Frontal cortex (tissue), 3 donors: ENCODE measurements at regions not wholly inside any gene's neighbourhood (a gene's known extent, or its start where the extent isn't known, plus 50 kb on each side); places are given as distances from the start of the nearest gene placed in this dataset.

Source experiments
- DNase-seq, 2 donors: peaks; one replicate each; pipeline ENCODE4 v3.0.0; 2012; ENCODE audit warnings: low spot score in 2 of 2
- FAIRE-seq: peaks from 2 replicates; lab custom pipeline; 2012; peaks lifted over from hg19 to GRCh38; lab: Jason Lieb, UNC
- donor health status: control.
- donor health status: control.
- donor health status: control.

DNA sequence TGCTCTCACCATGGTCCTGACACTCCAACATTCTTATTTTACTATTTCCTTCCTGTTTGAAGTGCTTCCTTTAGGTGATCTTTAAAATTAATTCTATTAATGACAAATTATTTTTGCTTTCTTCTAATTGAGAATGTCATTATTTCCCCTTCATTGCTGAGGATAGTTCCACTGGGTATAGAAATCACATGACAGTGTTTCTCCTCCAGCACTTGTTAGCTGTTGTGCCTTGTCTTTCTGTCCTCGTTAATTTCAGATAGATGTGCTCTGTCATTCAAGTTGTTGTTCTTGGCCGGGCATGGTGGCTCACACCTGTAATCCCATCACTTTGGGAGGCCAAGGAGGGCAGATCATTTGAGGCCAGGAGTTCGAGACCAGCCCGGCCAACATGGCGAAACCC lies 321.0 kb upstream of the RAB6C start:
- DNase-seq (no peak), FAIRE-seq (no peak)

- no peak for FAIRE-seq
- DNase-seq: peak in 1 of 2 donors; percentile 20
Observed at GRCh38 chr2:129661935-129662334, 317.5 kb upstream of the RAB6C start.

DNA sequence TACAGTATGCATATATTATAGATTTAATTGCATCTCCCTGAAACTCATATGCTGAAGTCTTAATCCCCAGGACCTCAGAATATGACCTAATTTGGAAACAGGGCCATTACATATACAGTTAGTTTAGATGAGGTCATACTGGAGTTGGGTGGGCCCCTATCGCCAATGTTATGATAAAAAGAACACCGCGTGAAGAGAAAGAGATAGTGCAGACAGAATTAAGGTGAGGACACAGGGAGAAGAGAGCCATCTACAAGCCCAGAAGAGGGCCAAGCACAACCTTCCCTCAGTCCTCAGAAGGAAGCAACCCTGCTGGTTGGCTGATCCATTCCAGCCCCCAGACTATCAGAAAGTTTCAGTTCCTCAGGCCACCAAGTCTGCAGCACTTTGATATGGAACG lies 311.9 kb upstream of the RAB6C start:
- no peak for DNase-seq
- no peak for FAIRE-seq

DNA sequence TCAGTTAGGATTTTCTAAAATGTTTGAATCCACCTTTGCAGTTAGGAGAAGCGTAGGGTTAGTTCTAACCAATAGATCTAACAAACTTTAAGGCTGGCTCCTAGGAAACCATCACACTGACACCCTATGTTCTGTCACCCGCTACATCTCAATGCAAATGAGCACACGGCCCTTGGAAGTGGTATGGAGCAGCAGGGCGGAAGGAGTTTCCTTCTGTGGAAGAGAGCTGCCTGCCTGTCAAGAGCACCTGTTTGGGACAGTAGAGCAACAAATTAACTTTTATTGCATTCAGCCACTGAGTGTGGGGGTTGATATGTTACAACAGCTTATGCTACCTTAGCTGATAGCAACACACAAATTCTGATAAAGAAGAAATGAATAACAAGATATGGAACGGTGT lies 306.9 kb upstream of the RAB6C start:
- DNase-seq (no peak), FAIRE-seq (no peak)

DNA sequence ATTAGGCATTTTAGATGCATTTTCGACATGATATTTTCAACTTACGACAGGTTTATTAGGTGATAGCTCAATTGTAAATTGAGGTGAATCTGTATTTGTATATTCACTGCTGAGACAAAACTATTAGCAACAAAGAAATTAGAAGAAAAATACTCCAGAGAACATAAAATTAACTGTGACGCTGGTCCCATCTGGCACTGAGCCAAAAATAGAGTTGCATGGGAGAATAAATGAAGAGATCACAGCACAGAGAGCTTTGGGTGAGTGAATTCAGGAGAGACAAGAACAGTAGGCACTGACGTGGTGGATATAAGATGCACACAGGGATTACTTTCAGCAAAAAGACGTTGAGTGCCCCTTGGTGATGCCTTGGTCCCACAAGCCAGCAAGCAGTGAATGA lies 306.2 kb upstream of the RAB6C start:
- no peak for FAIRE-seq
- no peak for DNase-seq

DNA sequence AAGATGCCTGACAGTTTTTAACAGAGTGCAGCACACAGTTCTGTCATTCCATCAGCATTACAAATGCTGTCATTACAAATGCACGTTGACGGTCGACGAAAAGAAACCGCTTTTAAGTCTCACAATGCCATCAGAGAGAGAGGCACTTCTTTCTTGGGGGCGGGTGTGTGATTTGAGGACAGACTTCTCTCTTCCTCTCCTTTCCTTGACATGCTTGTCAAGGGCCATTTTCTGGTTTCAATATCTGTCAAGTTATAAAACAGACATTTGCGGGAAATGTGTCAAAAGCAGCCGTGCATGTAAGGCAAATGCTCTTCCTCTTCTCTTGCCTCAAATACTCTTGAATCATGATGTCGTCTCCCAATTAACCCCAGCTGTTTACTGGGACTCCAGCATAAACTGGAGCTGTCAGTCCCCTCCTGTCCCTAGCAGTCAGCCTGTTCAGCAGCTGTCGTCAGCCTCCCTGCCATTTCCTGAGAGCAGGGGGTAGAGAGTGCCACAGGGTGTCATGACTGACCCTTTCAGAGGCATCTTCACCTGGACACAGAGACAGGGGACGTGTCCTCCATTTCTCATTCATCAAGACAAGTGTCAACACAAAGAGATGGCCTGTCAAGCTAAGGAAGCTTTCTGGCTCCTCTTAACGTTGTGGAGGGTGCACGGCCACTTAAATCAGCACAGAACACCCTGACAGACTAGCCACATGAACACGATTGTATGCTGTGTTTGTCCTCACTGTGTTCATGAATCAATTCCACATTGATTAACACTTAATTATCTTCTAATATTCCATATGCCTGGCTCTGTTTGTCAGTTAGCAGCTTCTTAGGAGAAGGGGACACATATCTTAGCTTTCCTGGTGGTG lies 305.4 kb upstream of the RAB6C start:
- DNase-seq: no peak
- FAIRE-seq: no peak

DNA sequence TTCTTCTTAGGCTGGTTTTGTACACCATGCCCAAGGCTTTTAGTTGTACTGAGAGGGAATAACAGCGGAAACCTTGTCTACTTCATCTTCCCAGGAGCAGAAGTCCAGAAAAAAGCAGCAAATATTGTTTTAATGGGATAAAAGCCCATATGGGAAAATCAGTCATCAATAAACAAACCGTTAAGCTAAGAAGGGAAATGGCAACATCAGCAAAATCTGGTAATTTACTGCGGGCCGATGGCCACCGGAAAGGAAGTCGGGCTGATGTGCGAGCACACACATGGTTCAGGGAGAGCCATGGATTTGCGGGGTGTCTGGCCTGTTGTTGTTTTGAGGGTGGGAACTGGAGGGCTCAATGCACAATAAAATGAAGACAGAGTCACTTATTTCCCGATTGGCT lies 300.7 kb upstream of the RAB6C start:
- FAIRE-seq (no peak), DNase-seq (no peak)

GRCh38 chr2:129681788-129682187 lies 297.7 kb upstream of the RAB6C start:
- DNase-seq (no peak), FAIRE-seq (no peak)

DNA sequence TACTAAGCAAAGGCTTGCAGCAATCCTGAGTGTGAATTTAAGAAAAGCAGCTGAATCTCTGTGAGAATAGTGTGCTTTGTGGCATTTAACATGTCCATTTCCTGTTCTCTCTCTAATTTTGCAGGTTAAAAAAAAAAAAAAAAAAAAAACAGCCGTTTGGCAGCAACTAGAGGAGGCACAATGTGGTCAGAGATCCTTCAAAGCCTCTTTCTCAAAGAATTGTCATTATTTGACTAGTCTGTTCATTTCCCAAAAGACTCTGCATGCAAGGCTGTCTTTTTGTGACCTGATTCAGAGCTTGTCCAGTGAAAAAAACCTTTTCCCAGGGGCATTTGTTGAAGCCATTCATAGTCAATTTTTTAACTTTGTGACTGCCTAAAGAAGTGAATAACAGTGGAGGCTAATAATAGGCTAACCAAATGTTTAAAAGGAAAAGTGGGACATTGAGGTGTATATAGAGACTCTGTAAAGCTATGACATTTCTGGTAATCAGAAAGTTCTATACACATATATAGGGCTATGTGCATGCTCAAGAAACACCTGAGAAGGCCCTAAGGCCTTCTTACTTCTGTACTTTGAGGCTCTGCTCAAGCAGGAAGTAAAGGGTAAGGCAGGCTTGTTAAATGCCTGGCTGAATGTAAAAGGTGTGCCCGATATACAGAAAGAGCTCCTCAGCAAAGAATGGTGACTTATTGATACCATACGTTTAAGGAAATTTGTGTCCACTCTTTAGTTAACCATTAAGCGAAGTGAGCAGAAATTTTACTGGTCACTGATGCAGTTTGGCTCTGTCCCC lies 289.6 kb upstream of the RAB6C start:
- FAIRE-seq (no peak), DNase-seq (no peak)

GRCh38 chr2:129695496-129695895 lies 284.0 kb upstream of the RAB6C start:
- FAIRE-seq: no peak
- DNase-seq: no peak

- FAIRE-seq: no peak
Observed at GRCh38 chr2:129698593-129698992, 280.9 kb upstream of the RAB6C start.

GRCh38 chr2:129699781-129700573 lies 279.5 kb upstream of the RAB6C start:
- no peak for FAIRE-seq

More at GRCh38 chr2:129698593-129698992, 280.9 kb upstream of the RAB6C start:
- no peak for DNase-seq

GRCh38 chr2:129702416-129703176 lies 276.9 kb upstream of the RAB6C start:
- DNase-seq: no peak
- FAIRE-seq: no peak

More at GRCh38 chr2:129699781-129700573, 279.5 kb upstream of the RAB6C start:
- DNase-seq: no peak

- DNase-seq: no peak
- no peak for FAIRE-seq
Observed at GRCh38 chr2:129705085-129705484, 274.4 kb upstream of the RAB6C start.

DNA sequence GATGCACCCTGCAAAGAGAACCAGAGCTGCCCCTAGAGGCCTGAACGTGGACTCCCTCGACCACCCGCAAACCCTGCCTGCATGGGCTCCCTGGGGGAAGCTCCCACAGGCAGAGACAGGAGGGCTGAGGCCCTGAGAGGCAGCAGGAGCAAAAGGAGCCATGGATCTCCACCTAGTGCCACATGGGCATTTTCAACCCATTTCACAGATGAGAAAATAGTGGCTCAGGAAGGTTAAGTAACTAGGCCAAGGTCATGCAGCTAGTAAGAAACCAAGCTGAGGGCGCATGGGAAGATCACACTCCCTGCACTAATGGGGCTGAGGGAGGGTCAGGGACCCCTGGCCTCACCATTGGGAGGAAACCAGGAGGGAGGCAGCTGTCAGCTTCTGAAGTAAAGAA lies 271.7 kb upstream of the RAB6C start:
- DNase-seq (no peak), FAIRE-seq (no peak)

DNA sequence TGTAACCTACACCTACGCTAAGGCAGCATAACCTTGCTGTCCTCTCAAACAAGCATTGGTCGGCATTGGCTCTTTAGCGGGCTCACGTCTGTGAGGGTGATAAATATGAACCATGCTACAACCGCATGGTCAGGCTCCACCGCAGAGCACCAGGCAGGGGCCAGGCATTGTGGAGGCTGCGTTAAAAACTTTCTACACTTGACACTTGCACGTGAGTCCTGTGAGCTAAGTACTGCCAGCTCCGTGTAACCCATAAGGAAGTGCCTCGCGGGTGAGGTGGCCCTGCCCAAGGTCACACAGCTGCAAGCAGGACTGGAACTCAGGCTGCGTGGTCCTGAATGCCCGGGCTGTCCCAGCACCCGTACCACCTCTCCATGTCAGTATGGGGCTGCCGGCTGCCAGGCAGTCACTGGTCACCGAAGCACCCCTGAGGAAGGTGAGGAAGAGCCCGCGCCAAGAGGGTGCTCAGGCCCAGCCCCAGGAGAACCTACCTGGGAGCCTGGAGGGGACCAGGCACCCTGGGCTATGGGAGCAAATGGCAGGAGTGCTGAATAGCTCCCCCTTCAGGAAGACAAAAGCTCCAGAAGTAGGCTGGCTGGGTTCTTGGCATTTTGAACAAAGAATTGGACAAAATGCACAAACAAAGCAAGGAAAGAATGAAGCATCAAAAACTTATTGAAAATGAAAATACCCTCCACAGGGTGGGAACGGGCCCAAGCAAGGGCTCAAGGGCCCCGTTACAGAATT lies 271.1 kb upstream of the RAB6C start:
- DNase-seq (no peak), FAIRE-seq (no peak)

- FAIRE-seq (no peak), DNase-seq (no peak)
Observed at GRCh38 chr2:129709001-129709955, 270.2 kb upstream of the RAB6C start.
